Panc1 (cell line): ENCODE measurements at regions not wholly inside any gene's neighbourhood (a gene's known extent, or its start where the extent isn't known, plus 50 kb on each side); places are given as distances from the start of the nearest gene placed in this dataset.

Experiments used
- ATAC-seq: fragments of 200-7000 bp; cut with Tn5 transposase; 2 replicates; pipeline ENCODE4 v1.9.1; 2020; ENCODE audit warnings: mild to moderate bottlenecking, moderate library complexity
- BruUV-seq: library from RNA; stranded (reverse); fragments of 400-500 nt; replicated peaks from 2 replicates; lab custom pipeline; 2021; lab: Mats Ljungman, UMichigan
- CTCF ChIA-PET: fragments of 300-600 bp; sonication (Branson Sonifier 250); formaldehyde crosslinking; loops from one replicate; lab custom pipeline; 2022; ENCODE audit warnings: antibody characterized with exemption; lab: Charles Lee
- POLR2A ChIA-PET: fragments of 300-600 bp; sonication (Branson Sonifier 250); formaldehyde crosslinking; loops from one replicate; lab custom pipeline; 2022; ENCODE audit warnings: antibody characterized with exemption; lab: Charles Lee
- DNase-seq: peaks from one replicate; pipeline ENCODE4 v3.0.0-alpha.2; 2010; ENCODE audit warnings: low read depth, low spot score
- H3K27ac ChIP-seq: 2 replicates; pipeline ENCODE4 v1.5.1; 2011; ENCODE audit warnings: mild to moderate bottlenecking, low read length, inconsistent platforms
- H3K27me3 ChIP-seq: fragments of 200-500 bp; sonication (Bioruptor generic); 2 replicates; pipeline ENCODE4 v1.6.0; 2014; ENCODE audit warnings: low read length, inconsistent platforms; ENCODE audit not compliant: control insufficient read depth, insufficient read depth
- H3K36me3 ChIP-seq: fragments of 200-500 bp; sonication (Bioruptor generic); 2 replicates; pipeline ENCODE4 v1.5.1; 2014; ENCODE audit warnings: inconsistent platforms, mild to moderate bottlenecking, low read length, moderate library complexity; ENCODE audit not compliant: control insufficient read depth, insufficient read depth
- H3K4me1 ChIP-seq: 2 replicates; pipeline ENCODE4 v1.5.1; 2011; ENCODE audit warnings: inconsistent platforms, mild to moderate bottlenecking, low read length, moderate library complexity; ENCODE audit not compliant: control insufficient read depth, insufficient read depth
- H3K4me3 ChIP-seq, 2 experiments: 2 replicates each; pipeline ENCODE4 v1.5.1; 2011 to 2012; ENCODE audit warnings: low read depth in 2 of 2, low read length in 2 of 2, mild to moderate bottlenecking in 2 of 2, inconsistent platforms in 1 of 2, moderate library complexity in 1 of 2
- H3K9me3 ChIP-seq: fragments of 200-500 bp; sonication (Bioruptor generic); 2 replicates; pipeline ENCODE4 v1.5.1; 2014; ENCODE audit warnings: low read depth, mild to moderate bottlenecking, inconsistent platforms, low read length, moderate library complexity; ENCODE audit not compliant: control insufficient read depth, insufficient read depth
- POLR2AphosphoS5 ChIP-seq: IDR thresholded peaks from 2 replicates; pipeline ENCODE4 v1.6.1; 2012; ENCODE audit warnings: mild to moderate bottlenecking, low read depth, low read length, moderate library complexity
- SIN3A ChIP-seq: IDR thresholded peaks from 2 replicates; pipeline ENCODE4 v1.6.1; 2012; ENCODE audit warnings: low read depth, mild to moderate bottlenecking, low read length, moderate library complexity, borderline replicate concordance; ENCODE audit not compliant: insufficient read depth
- TCF7L2 ChIP-seq: IDR thresholded peaks from 2 replicates; pipeline ENCODE4 v1.6.1; 2011; ENCODE audit warnings: mild to moderate bottlenecking, low read depth, low read length, inconsistent platforms
- in situ Hi-C: cut with HindIII; loops from 2 replicates; pipeline ENCODE4 v1.10.0; 2016; ENCODE audit warnings: low sequenced_read_pairs, low pct_unique_long_range_greater_than_20kb
- intact Hi-C: fragments of 100-400 bp; cut with micrococcal nuclease; formaldehyde crosslinking; loops from one replicate; pipeline ENCODE4 v1.10.0; 2022; ENCODE audit not compliant: unreplicated experiment
- TF ChIP-seq, protein P1 (sequence below): fragments of 450-650 bp; IDR thresholded peaks from 2 replicates; pipeline ENCODE4 v1.5.1; 2017; ENCODE audit warnings: mild to moderate bottlenecking
- TF ChIP-seq, protein P2 (sequence below), 2 experiments: IDR thresholded peaks; 2 replicates each; pipeline ENCODE4 v1.6.1; 2011 to 2012; ENCODE audit warnings: low read depth in 2 of 2, control low read depth in 1 of 2, low read length in 1 of 2, mild to moderate bottlenecking in 1 of 2, moderate library complexity in 1 of 2; ENCODE audit not compliant: insufficient read depth in 1 of 2

DNA sequence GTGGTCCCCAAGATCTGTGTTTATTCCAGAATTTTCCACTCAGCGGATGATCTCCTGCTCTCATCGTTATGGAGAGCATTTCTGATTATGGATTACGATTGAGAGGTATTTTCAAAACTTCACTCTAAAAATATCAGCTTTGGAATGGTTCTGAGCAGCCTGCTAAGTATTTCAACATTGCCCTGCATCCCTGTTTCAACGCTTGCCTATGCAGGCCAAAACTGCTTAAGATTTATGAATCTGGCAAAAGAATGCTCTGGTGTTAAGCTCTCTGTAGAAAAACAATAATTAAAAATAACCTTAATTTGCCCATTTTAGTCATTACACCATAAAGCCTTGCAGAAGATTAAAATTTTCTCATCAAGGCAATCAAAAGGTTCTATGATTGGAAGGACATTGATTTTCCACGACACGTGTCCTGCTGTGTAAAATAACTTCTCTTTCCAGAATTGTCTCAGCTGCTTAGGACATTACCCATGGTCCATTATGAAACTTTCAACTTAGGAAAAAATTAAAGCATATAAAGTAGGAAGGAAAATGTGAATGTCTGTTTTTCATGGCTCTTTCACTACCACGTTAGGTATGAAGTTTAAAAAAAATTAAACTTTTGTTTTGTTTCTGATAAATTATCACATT lies 229.9 kb downstream of the ACKR3 start:
- ChIA-PET CTCF (no interaction called here), POLR2A (no interaction called here)
- in situ Hi-C loops (no loop called here), intact Hi-C loops (no loop called here)
- H3K36me3 ChIP-seq, result no peaks in the 10 kb centered on the region
- H3K9me3 ChIP-seq, result no peaks in the 10 kb centered on the region
- no peak for DNase-seq
- TF ChIP-seq SIN3A (no peak), TCF7L2 (no peak), POLR2AphosphoS5 (no peak)
- ATAC-seq, result no peak
- no peak overlapping the region for H3K4me3 ChIP-seq
- no TSS peak for BruUV-seq
- H3K27ac ChIP-seq, result no peak overlapping the region
- peaks cover under 1% of the 10 kb centered on the region; the same call in 1 of the 2 replicates for H3K27me3 ChIP-seq
- H3K4me1 ChIP-seq, result no peaks in the 10 kb centered on the region

DNA sequence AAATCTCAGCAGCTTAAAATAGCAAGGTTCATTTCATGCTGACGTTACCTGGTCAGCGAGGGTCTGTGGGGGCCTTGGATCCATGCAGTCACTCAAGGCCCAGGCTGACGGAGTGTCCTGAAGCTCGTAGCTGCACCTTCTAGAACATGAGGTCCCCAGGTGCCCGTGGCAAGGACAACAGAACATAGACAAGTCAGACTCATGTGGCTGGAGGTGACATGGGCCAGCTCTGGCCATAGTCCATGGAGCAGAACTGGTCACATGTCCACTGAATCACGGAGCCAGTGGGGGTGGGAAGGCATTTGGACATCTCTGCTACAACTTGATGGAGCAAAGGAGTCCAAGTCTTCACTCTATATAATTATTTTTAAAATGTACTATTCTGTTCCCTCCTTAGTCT lies 233.2 kb downstream of the ACKR3 start:
- ChIA-PET CTCF (no interaction called here), POLR2A (no interaction called here)
- intact Hi-C loops, result no loop called here
- ATAC-seq, result no peak
- no TSS peak for BruUV-seq
- H3K4me1 ChIP-seq, result no peaks in the 10 kb centered on the region
- no peaks in the 10 kb centered on the region for H3K36me3 ChIP-seq
- H3K27me3 ChIP-seq, result no peaks in the 10 kb centered on the region; the same call in 1 of the 2 replicates
- no peaks in the 10 kb centered on the region for H3K9me3 ChIP-seq
- in situ Hi-C loops, result no loop called here
- no peak overlapping the region for H3K4me3 ChIP-seq
- no peak for TF ChIP-seq POLR2AphosphoS5
- no peak for TF ChIP-seq SIN3A
- TF ChIP-seq, protein P1, sequence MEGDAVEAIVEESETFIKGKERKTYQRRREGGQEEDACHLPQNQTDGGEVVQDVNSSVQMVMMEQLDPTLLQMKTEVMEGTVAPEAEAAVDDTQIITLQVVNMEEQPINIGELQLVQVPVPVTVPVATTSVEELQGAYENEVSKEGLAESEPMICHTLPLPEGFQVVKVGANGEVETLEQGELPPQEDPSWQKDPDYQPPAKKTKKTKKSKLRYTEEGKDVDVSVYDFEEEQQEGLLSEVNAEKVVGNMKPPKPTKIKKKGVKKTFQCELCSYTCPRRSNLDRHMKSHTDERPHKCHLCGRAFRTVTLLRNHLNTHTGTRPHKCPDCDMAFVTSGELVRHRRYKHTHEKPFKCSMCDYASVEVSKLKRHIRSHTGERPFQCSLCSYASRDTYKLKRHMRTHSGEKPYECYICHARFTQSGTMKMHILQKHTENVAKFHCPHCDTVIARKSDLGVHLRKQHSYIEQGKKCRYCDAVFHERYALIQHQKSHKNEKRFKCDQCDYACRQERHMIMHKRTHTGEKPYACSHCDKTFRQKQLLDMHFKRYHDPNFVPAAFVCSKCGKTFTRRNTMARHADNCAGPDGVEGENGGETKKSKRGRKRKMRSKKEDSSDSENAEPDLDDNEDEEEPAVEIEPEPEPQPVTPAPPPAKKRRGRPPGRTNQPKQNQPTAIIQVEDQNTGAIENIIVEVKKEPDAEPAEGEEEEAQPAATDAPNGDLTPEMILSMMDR, result no peak
- TF ChIP-seq, protein P2, sequence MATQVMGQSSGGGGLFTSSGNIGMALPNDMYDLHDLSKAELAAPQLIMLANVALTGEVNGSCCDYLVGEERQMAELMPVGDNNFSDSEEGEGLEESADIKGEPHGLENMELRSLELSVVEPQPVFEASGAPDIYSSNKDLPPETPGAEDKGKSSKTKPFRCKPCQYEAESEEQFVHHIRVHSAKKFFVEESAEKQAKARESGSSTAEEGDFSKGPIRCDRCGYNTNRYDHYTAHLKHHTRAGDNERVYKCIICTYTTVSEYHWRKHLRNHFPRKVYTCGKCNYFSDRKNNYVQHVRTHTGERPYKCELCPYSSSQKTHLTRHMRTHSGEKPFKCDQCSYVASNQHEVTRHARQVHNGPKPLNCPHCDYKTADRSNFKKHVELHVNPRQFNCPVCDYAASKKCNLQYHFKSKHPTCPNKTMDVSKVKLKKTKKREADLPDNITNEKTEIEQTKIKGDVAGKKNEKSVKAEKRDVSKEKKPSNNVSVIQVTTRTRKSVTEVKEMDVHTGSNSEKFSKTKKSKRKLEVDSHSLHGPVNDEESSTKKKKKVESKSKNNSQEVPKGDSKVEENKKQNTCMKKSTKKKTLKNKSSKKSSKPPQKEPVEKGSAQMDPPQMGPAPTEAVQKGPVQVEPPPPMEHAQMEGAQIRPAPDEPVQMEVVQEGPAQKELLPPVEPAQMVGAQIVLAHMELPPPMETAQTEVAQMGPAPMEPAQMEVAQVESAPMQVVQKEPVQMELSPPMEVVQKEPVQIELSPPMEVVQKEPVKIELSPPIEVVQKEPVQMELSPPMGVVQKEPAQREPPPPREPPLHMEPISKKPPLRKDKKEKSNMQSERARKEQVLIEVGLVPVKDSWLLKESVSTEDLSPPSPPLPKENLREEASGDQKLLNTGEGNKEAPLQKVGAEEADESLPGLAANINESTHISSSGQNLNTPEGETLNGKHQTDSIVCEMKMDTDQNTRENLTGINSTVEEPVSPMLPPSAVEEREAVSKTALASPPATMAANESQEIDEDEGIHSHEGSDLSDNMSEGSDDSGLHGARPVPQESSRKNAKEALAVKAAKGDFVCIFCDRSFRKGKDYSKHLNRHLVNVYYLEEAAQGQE (IDR thresholded peaks at IDR 0.05; ENCODE audit: insufficient read depth in 1 of 2, low read depth in 2 of 2, low read length in 1 of 2), result no peak
- TF ChIP-seq TCF7L2, result no peak
- H3K27ac ChIP-seq, result no peak overlapping the region
- DNase-seq, result no peak

DNA sequence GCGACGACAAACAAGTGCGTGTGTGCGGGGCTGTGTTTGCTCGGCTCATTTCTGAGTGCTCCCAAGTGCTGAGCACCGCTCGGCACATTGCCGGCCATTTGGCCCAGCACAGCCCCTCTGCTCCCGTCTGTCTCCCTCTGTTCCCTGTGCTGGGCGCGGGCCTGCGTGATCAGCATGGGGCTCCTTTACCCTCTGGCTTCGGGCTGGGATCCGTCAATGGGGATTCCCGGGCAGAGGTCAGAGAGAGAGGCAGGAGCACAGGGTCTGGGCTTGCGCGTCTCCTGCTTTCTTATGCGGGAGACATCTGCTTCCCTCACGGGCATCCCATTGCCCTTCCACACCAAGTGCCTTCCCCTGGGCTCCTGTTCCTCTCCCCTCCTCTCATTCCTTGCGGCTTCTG lies 234.0 kb downstream of the ACKR3 start:
- in situ Hi-C loops, result no loop called here
- TF ChIP-seq, protein P2 (IDR thresholded peaks at IDR 0.05; ENCODE audit: insufficient read depth in 1 of 2, low read depth in 2 of 2, low read length in 1 of 2), result no peak
- TF ChIP-seq, protein P1, result no peak
- TF ChIP-seq TCF7L2, result no peak
- no peak for TF ChIP-seq SIN3A
- TF ChIP-seq POLR2AphosphoS5, result no peak
- intact Hi-C loops, result no loop called here
- Histone ChIP-seq H3K27me3 (no peaks in the 10 kb centered on the region; the same call in 1 of the 2 replicates), H3K4me1 (no peaks in the 10 kb centered on the region), H3K36me3 (no peaks in the 10 kb centered on the region), H3K27ac (no peak overlapping the region), H3K9me3 (0 out of 2 replicates have a peak, but pooled peaks cover under 1% of the 10 kb centered on the region), H3K4me3 (no peak overlapping the region)
- DNase-seq (no peak), ATAC-seq (0 out of 2 replicates have a peak, but pooled peaks have one; percentile 30)
- CTCF ChIA-PET, result no interaction called here
- POLR2A ChIA-PET, result no interaction called here
- BruUV-seq, result no TSS peak
